Stimulated activated CD8-positive, alpha-beta memory T cell treated with anti-CD3 and anti-CD28 coated beads, Interleukin-7, amount 100 ng/mL, for 4 hours (primary cell): ENCODE measurements at regions not wholly inside any gene's neighbourhood (a gene's known extent, or its start where the extent isn't known, plus 50 kb on each side); places are given as distances from the start of the nearest gene placed in this dataset.

Experiments used
- DNase-seq, 2 donors: peaks; one replicate each; pipeline ENCODE4 v3.0.0-alpha.2; 2020; ENCODE audit warnings: low read depth in 2 of 2

- no peak for DNase-seq
Measured at GRCh38 chr13:54884682-54885081, 1856.1 kb downstream of the OLFM4 start.

- no peak for DNase-seq
Measured at GRCh38 chr13:54890976-54891375, 1862.4 kb downstream of the OLFM4 start.

- DNase-seq, result no peak
Measured at GRCh38 chr13:54901316-54901715, 1872.7 kb downstream of the OLFM4 start.

GRCh38 chr13:54912367-54912766, 1883.8 kb downstream of the OLFM4 start:
- no peak for DNase-seq

- DNase-seq, result no peak
Measured at GRCh38 chr13:54913668-54914067, 1885.1 kb downstream of the OLFM4 start.

GRCh38 chr13:54927538-54927937, 1898.9 kb downstream of the OLFM4 start:
- no peak for DNase-seq

GRCh38 chr13:54928071-54928470, 1899.5 kb downstream of the OLFM4 start:
- no peak for DNase-seq

- no peak for DNase-seq
Measured at GRCh38 chr13:54934121-54934520, 1905.5 kb downstream of the OLFM4 start.

- DNase-seq, result no peak
Measured at GRCh38 chr13:54945973-54946372, 1917.4 kb downstream of the OLFM4 start.

- no peak for DNase-seq
Measured at GRCh38 chr13:54949735-54950134, 1921.1 kb downstream of the OLFM4 start.

GRCh38 chr13:54950546-54950945, 1921.9 kb downstream of the OLFM4 start:
- no peak for DNase-seq

GRCh38 chr13:54953786-54954185, 1925.2 kb downstream of the OLFM4 start:
- DNase-seq, result no peak

GRCh38 chr13:54958781-54959180, 1930.2 kb downstream of the OLFM4 start:
- no peak for DNase-seq

- DNase-seq, result no peak
Measured at GRCh38 chr13:54965881-54966280, 1937.3 kb downstream of the OLFM4 start.

GRCh38 chr13:54972838-54973237, 1944.2 kb downstream of the OLFM4 start:
- DNase-seq, result no peak

GRCh38 chr13:54975676-54976075, 1947.1 kb downstream of the OLFM4 start:
- no peak for DNase-seq

- no peak for DNase-seq
Measured at GRCh38 chr13:54980651-54981050, 1952.0 kb downstream of the OLFM4 start.

GRCh38 chr13:54989418-54989817, 1960.8 kb downstream of the OLFM4 start:
- DNase-seq, result no peak

- no peak for DNase-seq
Measured at GRCh38 chr13:54999399-54999907, 1970.8 kb downstream of the OLFM4 start.

- DNase-seq, result no peak
Measured at GRCh38 chr13:55000043-55000442, 1971.4 kb downstream of the OLFM4 start.

GRCh38 chr13:55000844-55001243, 1972.2 kb downstream of the OLFM4 start:
- DNase-seq, result no peak

- no peak for DNase-seq
Measured at GRCh38 chr13:55001881-55002280, 1973.3 kb downstream of the OLFM4 start.

GRCh38 chr13:55007681-55008080, 1979.1 kb downstream of the OLFM4 start:
- DNase-seq, result no peak

- no peak for DNase-seq
Measured at GRCh38 chr13:55013051-55013450, 1984.4 kb downstream of the OLFM4 start.

- no peak for DNase-seq
Measured at GRCh38 chr13:55029280-55029679, 2000.7 kb downstream of the OLFM4 start.
